H9 (cell line): ENCODE measurements at regions not wholly inside any gene's neighbourhood (a gene's known extent, or its start where the extent isn't known, plus 50 kb on each side); places are given as distances from the start of the nearest gene placed in this dataset.

Experiments used
- DNase-seq: peaks from one replicate; pipeline ENCODE4 v3.0.0-alpha.2; 2017
- H2AFZ ChIP-seq: one replicate; pipeline ENCODE4 v1.6.1; 2013; ENCODE audit warnings: mild to moderate bottlenecking, low read length, control low read depth, moderate library complexity
- H2AK5ac ChIP-seq: 2 replicates; pipeline ENCODE4 v1.6.1; 2013; ENCODE audit warnings: low read length, control low read depth, mixed read lengths; ENCODE audit not compliant: insufficient read length
- H2BK120ac ChIP-seq: one replicate; pipeline ENCODE4 v1.6.1; 2013; ENCODE audit warnings: low read depth, mild to moderate bottlenecking, low read length, control low read depth, inconsistent platforms; ENCODE audit not compliant: poor library complexity, severe bottlenecking
- H2BK12ac ChIP-seq: 2 replicates; pipeline ENCODE4 v1.6.1; 2013; ENCODE audit warnings: low read length, control low read depth, mixed read lengths, low read depth; ENCODE audit not compliant: insufficient read length
- H2BK15ac ChIP-seq: 2 replicates; pipeline ENCODE4 v1.6.1; 2013; ENCODE audit warnings: low read depth, low read length, control low read depth
- H2BK20ac ChIP-seq: one replicate; pipeline ENCODE4 v1.6.1; 2013; ENCODE audit warnings: low read depth, mild to moderate bottlenecking, low read length, control low read depth, inconsistent platforms; ENCODE audit not compliant: poor library complexity, severe bottlenecking
- H2BK5ac ChIP-seq: 2 replicates; pipeline ENCODE4 v1.6.1; 2013; ENCODE audit warnings: low read length, control low read depth, mixed read lengths; ENCODE audit not compliant: insufficient read length
- H3K14ac ChIP-seq: 2 replicates; pipeline ENCODE4 v1.6.1; 2013; ENCODE audit warnings: low read length, control low read depth; ENCODE audit not compliant: insufficient read depth
- H3K18ac ChIP-seq: 2 replicates; pipeline ENCODE4 v1.6.1; 2013; ENCODE audit warnings: low read depth, mild to moderate bottlenecking, mixed read lengths, low read length, control low read depth; ENCODE audit not compliant: insufficient read length
- H3K23ac ChIP-seq: 2 replicates; pipeline ENCODE4 v1.6.1; 2013; ENCODE audit warnings: low read length, control low read depth, mixed read lengths, low read depth; ENCODE audit not compliant: insufficient read length
- H3K23me2 ChIP-seq: 2 replicates; pipeline ENCODE4 v1.6.1; 2013; ENCODE audit warnings: low read depth, mild to moderate bottlenecking, mixed read lengths, low read length, control low read depth; ENCODE audit not compliant: insufficient read length, poor library complexity, severe bottlenecking
- H3K27ac ChIP-seq: 2 replicates; pipeline ENCODE4 v1.5.1; 2013; ENCODE audit warnings: low read length, control low read depth, mixed read lengths, low read depth; ENCODE audit not compliant: insufficient read length
- H3K27me3 ChIP-seq: 2 replicates; pipeline ENCODE4 v1.6.1; 2013; ENCODE audit warnings: low read length, control low read depth, inconsistent platforms; ENCODE audit not compliant: insufficient read depth
- H3K4ac ChIP-seq: 2 replicates; pipeline ENCODE4 v1.6.1; 2013; ENCODE audit warnings: low read depth, mild to moderate bottlenecking, control low read depth, inconsistent platforms, low read length, moderate library complexity
- H3K4me1 ChIP-seq: 2 replicates; pipeline ENCODE4 v1.6.1; 2013; ENCODE audit warnings: low read length, control low read depth, inconsistent platforms; ENCODE audit not compliant: insufficient read depth
- H3K4me2 ChIP-seq: 2 replicates; pipeline ENCODE4 v1.6.1; 2013; ENCODE audit warnings: low read length, control low read depth, mixed read lengths; ENCODE audit not compliant: insufficient read length, insufficient read depth
- H3K56ac ChIP-seq: 2 replicates; pipeline ENCODE4 v1.6.1; 2013; ENCODE audit warnings: low read depth, mild to moderate bottlenecking, mixed read lengths, low read length, control low read depth; ENCODE audit not compliant: insufficient read length
- H3K79me1 ChIP-seq: 2 replicates; pipeline ENCODE4 v1.6.1; 2013; ENCODE audit warnings: low read depth, mild to moderate bottlenecking, moderate library complexity, low read length, control low read depth, inconsistent platforms; ENCODE audit not compliant: insufficient read depth, poor library complexity, severe bottlenecking
- H3K79me2 ChIP-seq: 2 replicates; pipeline ENCODE4 v1.6.1; 2013; ENCODE audit warnings: low read length, control low read depth, inconsistent platforms; ENCODE audit not compliant: insufficient read depth
- H3K9ac ChIP-seq: 2 replicates; pipeline ENCODE4 v1.6.1; 2013; ENCODE audit warnings: low read length, control low read depth, mixed read lengths; ENCODE audit not compliant: insufficient read length; ENCODE audit errors: extremely low read depth
- H3K9me3 ChIP-seq: one replicate; pipeline ENCODE4 v1.6.1; 2013; ENCODE audit warnings: low read depth, low read length, inconsistent platforms; ENCODE audit not compliant: control insufficient read depth
- H3T11ph ChIP-seq: one replicate; pipeline ENCODE4 v1.6.1; 2013; ENCODE audit warnings: mild to moderate bottlenecking, low read length, control low read depth, inconsistent platforms
- H4K20me1 ChIP-seq: one replicate; pipeline ENCODE4 v1.6.1; 2013; ENCODE audit not compliant: control insufficient read depth, insufficient read length, insufficient read depth
- H4K5ac ChIP-seq: 2 replicates; pipeline ENCODE4 v1.6.1; 2013; ENCODE audit warnings: low read depth, mild to moderate bottlenecking, mixed read lengths, low read length, control low read depth; ENCODE audit not compliant: insufficient read length
- H4K8ac ChIP-seq: replicated peaks from 2 replicates; pipeline ENCODE4 v1.6.1; 2013; ENCODE audit warnings: low read length, control low read depth, mixed read lengths, low read depth; ENCODE audit not compliant: insufficient read length
- H4K91ac ChIP-seq: 2 replicates; pipeline ENCODE4 v1.6.1; 2013; ENCODE audit warnings: low read depth, mild to moderate bottlenecking, moderate library complexity, mixed read lengths, low read length, control low read depth; ENCODE audit not compliant: insufficient read length
- H3K27ac Mint-ChIP-seq, 3 experiments: 2 replicates in 2 of 3; 3 replicates in 1 of 3; pipeline ENCODE4 v1.8.0; 2020 to 2021; ENCODE audit warnings: mixed read lengths in 3 of 3, mild to moderate bottlenecking in 1 of 3, moderate library complexity in 1 of 3
- H3K27me3 Mint-ChIP-seq: 2 replicates; pipeline ENCODE4 v1.8.0; 2021; ENCODE audit warnings: low read depth, mild to moderate bottlenecking, moderate library complexity, mixed read lengths
- H3K36me3 Mint-ChIP-seq, 3 experiments: 2 replicates in 2 of 3; 3 replicates in 1 of 3; pipeline ENCODE4 v1.8.0; 2020 to 2021; ENCODE audit warnings: low read depth in 3 of 3, mixed read lengths in 3 of 3; ENCODE audit not compliant: insufficient read depth in 1 of 3
- H3K4me1 Mint-ChIP-seq, 2 experiments: 2 replicates each; pipeline ENCODE4 v1.8.0; 2020; ENCODE audit warnings: mixed read lengths in 2 of 2
- H3K4me3 Mint-ChIP-seq, 2 experiments: 2 replicates in 1 of 2; 3 replicates in 1 of 2; pipeline ENCODE4 v1.8.0; 2020 to 2021; ENCODE audit warnings: mild to moderate bottlenecking in 2 of 2, mixed read lengths in 2 of 2, moderate library complexity in 1 of 2
- H3K9me3 Mint-ChIP-seq, 2 experiments: 2 replicates in 1 of 2; 3 replicates in 1 of 2; pipeline ENCODE4 v1.8.0; 2020; ENCODE audit warnings: mild to moderate bottlenecking in 2 of 2, mixed read lengths in 2 of 2, moderate library complexity in 1 of 2
- WGBS: extraction: QIAGEN DNeasy Blood & Tissue Kit; methylation state at CpG from one replicate; pipeline ENCODE4 v1.1.7; 2013; ENCODE audit warnings: missing lambda C conversion rate, low lambda C conversion rate, mixed read lengths; ENCODE audit not compliant: insufficient read length; ENCODE audit errors: extremely low coverage; 5-methylcytosine and 5-hydroxymethylcytosine counted together
- TF ChIP-seq, protein P1 (sequence below): fragments of 200-600 bp; sonication (generic); conservative IDR thresholded peaks from 3 replicates; pipeline ENCODE4 v1.8.0; 2021; ENCODE audit warnings: antibody characterized with exemption, mild to moderate bottlenecking

DNA sequence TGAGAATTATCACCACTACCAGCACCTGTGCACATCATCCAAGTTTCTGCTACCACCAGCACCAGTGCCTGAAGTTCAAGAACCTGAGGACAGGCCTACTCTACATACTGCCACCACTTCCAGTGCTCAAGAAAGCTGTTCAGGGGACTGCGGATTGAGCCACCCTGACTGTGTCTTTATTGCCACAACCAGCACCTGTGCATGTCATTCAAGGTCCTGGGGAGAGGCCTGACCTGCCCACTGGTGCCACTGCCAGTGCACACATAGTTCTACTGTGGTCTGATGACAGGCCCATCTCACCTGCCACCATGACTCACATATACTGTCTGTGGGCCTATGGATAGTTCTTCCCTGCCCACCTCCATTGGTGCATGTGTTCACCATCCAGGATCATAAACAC, 559.4 kb downstream of the COL12A1 start:
- Mint-ChIP-seq H3K27me3 (no peaks in the 10 kb centered on the region; the same call in 1 of the 2 replicates), H3K27ac (no peak overlapping the region), H3K4me3 (no peak overlapping the region), H3K9me3 (0 out of 5 replicates have a peak, but pooled peaks cover 0 to 1% of the 10 kb centered on the region in 2 experiments), H3K4me1 (peaks cover 12 to 14% of the 10 kb centered on the region in 2 experiments), H3K36me3 (0 out of 7 replicates have a peak, but pooled peaks cover 0 to 4% (median 0%) of the 10 kb centered on the region in 3 experiments)
- Histone ChIP-seq H3K14ac (no peak overlapping the region), H4K20me1 (no peaks in the 10 kb centered on the region), H3K27ac (no peak overlapping the region), H3K27me3 (no peaks in the 10 kb centered on the region), H2BK20ac (no peak overlapping the region), H3K23ac (no peak overlapping the region), H2BK120ac (no peak overlapping the region), H4K8ac (no peak overlapping the region), H2AFZ (no peak overlapping the region), H2AK5ac (no peak overlapping the region), H3K4me2 (no peak overlapping the region), H4K91ac (no peak overlapping the region), H2BK12ac (no peak overlapping the region), H3K9me3 (no peaks in the 10 kb centered on the region), H2BK15ac (no peak overlapping the region), H4K5ac (no peak overlapping the region), H3K4ac (no peak overlapping the region), H3K18ac (no peak overlapping the region), H3K23me2 (no peaks in the 10 kb centered on the region), H3K56ac (no peak overlapping the region), H3T11ph (no peak overlapping the region), H3K79me2 (no peaks in the 10 kb centered on the region), H2BK5ac (no peak overlapping the region), H3K4me1 (0 out of 2 replicates have a peak, but pooled peaks cover 3% of the 10 kb centered on the region), H3K9ac (no peak overlapping the region), H3K79me1 (no peaks in the 10 kb centered on the region)
- TF ChIP-seq, protein P1, sequence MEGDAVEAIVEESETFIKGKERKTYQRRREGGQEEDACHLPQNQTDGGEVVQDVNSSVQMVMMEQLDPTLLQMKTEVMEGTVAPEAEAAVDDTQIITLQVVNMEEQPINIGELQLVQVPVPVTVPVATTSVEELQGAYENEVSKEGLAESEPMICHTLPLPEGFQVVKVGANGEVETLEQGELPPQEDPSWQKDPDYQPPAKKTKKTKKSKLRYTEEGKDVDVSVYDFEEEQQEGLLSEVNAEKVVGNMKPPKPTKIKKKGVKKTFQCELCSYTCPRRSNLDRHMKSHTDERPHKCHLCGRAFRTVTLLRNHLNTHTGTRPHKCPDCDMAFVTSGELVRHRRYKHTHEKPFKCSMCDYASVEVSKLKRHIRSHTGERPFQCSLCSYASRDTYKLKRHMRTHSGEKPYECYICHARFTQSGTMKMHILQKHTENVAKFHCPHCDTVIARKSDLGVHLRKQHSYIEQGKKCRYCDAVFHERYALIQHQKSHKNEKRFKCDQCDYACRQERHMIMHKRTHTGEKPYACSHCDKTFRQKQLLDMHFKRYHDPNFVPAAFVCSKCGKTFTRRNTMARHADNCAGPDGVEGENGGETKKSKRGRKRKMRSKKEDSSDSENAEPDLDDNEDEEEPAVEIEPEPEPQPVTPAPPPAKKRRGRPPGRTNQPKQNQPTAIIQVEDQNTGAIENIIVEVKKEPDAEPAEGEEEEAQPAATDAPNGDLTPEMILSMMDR, result no peak
- WGBS, result no CpG with 5 or more reads among the region's 1 CpG
- no peak for DNase-seq
